GM10248 (cell line): ENCODE measurements at regions not wholly inside any gene's neighbourhood (a gene's known extent, or its start where the extent isn't known, plus 50 kb on each side); places are given as distances from the start of the nearest gene placed in this dataset.

Experiments used
- CTCF ChIA-PET: fragments of 300-600 bp; sonication (Branson Sonifier 250); formaldehyde crosslinking; extraction: SDS; loops from one replicate; lab custom pipeline; 2021; ENCODE audit warnings: antibody characterized with exemption; lab: Yijun Ruan, JAX
- POLR2A ChIA-PET: fragments of 350-650 bp; sonication (Branson Sonifier 250); formaldehyde crosslinking; extraction: SDS; loops from one replicate; lab custom pipeline; 2020; ENCODE audit warnings: antibody characterized with exemption; lab: Yijun Ruan, JAX
- DNase-seq: peaks from one replicate; pipeline ENCODE4 v3.0.0; 2012; ENCODE audit errors: extremely low spot score
- TF ChIP-seq, protein P1 (sequence below): IDR thresholded peaks from 2 replicates; pipeline ENCODE4 v1.5.1; 2012; ENCODE audit warnings: mild to moderate bottlenecking, low read depth; ENCODE audit errors: extremely low read depth, missing control alignments, control extremely low read depth

DNA sequence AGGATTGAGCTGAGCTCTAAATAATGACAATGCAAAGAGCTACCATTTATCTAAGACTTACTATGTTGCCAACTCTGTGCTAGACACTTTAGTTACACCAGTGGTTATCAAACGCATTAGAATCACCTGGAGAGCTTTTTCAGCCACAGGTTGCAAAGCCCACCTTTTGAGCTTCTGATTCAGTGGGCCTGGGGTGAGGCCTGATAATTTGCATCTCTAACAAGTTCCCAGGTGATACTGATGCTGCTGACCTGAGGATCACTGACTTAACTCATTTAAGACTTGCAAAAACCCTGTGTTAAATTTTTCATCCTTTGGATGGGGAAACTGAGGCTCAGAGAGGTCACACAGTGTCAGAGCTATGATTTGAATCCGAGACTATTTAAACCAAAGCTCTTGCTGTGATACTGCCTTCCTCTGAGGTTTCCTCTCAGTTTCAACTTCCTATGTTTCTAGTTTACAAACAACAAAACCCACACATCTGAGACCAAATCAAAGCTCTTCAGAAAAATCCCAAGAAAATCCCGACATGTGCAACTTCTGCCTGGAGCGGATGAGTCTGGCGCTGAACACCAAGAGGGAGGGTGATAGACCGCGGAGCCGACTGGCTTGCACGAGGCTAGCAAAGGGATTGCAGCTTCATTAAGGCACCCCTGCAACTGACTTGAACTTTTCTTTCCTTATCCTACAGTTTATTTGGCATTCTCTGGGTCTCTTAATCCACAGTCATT lies 124.9 kb downstream of the CYP26A1 start:
- ChIA-PET CTCF (interaction anchor here (1.7 kb wide), 1 partner anchor 83 kb away, joined by 6 read pairs; no protein-coding TSS in a partner anchor), POLR2A (no interaction called here)
- TF ChIP-seq, protein P1, sequence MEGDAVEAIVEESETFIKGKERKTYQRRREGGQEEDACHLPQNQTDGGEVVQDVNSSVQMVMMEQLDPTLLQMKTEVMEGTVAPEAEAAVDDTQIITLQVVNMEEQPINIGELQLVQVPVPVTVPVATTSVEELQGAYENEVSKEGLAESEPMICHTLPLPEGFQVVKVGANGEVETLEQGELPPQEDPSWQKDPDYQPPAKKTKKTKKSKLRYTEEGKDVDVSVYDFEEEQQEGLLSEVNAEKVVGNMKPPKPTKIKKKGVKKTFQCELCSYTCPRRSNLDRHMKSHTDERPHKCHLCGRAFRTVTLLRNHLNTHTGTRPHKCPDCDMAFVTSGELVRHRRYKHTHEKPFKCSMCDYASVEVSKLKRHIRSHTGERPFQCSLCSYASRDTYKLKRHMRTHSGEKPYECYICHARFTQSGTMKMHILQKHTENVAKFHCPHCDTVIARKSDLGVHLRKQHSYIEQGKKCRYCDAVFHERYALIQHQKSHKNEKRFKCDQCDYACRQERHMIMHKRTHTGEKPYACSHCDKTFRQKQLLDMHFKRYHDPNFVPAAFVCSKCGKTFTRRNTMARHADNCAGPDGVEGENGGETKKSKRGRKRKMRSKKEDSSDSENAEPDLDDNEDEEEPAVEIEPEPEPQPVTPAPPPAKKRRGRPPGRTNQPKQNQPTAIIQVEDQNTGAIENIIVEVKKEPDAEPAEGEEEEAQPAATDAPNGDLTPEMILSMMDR = no peak
- DNase-seq = no peak

DNA sequence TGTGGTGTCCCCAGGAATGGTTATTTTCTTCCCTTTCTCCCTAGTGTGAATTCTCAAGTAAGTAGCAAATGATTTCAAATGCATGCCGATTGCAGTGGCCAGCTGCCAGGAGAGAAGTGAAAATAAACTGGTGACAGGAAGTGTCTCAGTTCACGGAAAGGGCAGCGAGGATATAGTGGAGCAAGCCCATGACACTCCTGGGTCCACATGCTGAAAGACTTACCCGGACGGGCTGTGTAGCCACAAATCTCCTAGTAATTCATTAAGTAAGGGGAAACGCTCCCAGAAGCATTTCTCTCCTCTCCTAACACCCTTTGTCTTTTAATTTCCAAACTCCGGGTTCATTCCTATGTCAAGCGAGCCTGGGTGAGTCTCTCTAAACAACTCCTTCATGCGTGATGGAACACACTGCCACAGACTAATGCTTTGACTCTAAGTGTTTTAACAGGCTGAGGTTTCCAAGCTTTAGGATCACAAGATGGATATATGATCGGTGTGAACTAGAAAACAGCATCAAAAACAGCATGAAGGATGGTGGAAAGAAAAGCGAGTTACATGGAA lies 125.6 kb downstream of the CYP26A1 start:
- ChIA-PET POLR2A (no interaction called here), CTCF (interaction anchor here (1.7 kb wide), 1 partner anchor 83 kb away, joined by 6 read pairs; no protein-coding TSS in a partner anchor)
- DNase-seq = no peak
- TF ChIP-seq, protein P1 = no peak

DNA sequence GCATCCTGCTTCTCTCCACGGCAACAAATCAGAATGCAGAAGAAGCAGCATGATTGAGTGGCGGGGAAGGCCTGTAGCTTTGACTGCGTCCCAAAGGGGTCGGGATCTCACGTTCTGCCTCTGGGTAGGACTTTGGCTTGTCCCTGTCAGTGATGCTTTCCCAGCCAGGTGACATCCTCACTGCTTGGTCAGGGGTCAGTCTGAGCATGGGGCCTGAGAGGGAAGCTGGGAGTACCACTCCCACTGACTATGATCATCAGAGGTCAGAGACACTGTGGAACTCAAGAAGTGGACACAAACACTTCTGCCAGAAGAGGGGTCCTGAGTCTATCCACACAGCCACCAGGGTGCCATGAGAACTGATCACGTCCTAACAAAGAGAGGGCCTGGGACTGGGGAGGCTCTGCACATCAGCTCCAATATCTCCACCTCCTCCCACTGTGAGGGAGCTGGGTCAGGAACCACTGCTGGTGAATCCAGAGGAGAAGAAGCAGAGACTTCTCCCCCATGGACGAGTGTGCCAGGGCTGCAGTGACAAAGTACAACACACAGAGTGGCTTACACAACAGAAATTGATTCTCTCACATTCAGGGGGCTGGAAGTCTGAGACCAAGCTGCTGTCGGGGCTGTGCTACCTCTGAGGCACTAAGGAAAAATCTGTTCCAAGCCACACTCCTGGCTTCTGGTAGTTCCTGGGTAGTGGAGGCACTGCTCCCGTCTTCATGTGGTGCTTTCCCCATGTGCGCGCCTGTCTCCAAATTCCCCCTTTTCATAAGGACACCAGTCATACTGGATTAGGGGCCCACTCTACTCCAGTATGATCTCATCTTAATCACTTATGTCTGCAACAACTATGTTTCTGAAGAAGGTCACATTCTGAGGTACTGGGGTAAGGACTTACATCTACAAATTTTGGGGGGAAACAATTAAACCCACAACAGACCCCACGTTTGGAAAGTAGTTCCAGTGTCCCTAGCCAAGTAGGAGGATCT lies 131.1 kb downstream of the CYP26A1 start:
- TF ChIP-seq, protein P1 = no peak
- no peak for DNase-seq
- ChIA-PET POLR2A (no interaction called here), CTCF (interaction anchor here (1.2 kb wide), 1 partner anchor 9 kb away, joined by 4 read pairs; no protein-coding TSS in a partner anchor)

DNA sequence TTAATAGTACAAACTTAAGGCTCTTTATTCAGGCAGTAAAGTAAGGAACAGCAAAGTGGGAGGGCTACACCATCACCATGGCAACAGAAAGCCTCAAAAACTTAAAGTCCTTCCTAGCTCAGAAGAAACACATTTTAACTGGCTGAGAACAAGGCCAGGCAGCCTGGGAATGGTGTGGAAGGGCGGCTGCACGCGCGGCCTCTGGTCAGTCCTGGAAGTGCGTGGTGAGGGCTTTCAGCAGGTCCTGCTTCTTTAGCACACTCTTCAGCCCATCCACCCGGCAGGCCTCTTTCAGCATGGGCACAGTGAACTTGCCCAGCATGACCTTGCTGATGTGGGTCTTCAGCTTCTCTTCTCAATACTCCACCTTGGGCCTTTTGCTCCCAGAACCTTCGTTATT lies 133.0 kb downstream of the CYP26A1 start:
- POLR2A ChIA-PET = no interaction called here
- DNase-seq = no peak
- TF ChIP-seq, protein P1 = no peak
- CTCF ChIA-PET = no interaction called here

DNA sequence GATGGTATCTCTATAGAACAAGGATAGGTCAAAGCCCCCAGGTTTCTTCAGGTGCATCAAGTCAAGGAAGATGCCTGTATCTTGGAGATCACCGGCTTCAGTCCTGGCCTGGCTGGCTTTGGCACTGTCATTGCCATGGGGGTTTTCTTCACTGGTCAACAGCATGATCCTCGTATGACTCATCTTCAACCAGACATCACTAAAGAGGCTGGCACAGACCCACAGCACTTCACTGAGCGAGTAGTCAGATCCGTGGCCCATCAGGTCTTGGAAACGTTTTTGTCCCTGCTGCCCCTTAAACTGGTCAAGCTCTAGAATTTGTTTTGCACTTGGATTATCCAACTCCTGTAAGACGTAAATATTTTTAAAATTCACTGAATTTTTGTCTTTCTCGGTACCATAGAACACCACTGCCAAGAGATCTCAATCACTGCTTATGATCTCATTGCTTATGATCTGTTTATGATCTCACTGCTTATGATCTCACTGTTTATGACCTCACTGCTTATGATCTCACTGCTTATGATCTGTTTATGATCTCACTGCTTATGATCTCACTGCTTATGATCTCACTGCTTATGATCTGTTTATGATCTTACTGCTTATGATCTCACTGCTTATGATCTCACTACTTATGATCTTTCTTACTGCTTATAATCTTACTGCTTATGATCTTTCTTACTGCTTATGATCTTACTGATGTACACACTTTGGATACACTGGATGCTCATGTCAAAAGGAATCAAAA lies 135.2 kb downstream of the CYP26A1 start:
- TF ChIP-seq, protein P1 = no peak
- DNase-seq = no peak
- ChIA-PET CTCF (interaction anchor here (0.7 to 1.3 kb wide), 2 partner anchors 12 to 21 kb away, joined by 3 to 4 read pairs; no protein-coding TSS in a partner anchor), POLR2A (no interaction called here)
